Activated naive CD8-positive, alpha-beta T cell treated with anti-CD3 and anti-CD28 coated beads, Interleukin-2, amount 50 U/mL, for 24 hours (primary cell): ENCODE measurements at regions not wholly inside any gene's neighbourhood (a gene's known extent, or its start where the extent isn't known, plus 50 kb on each side); places are given as distances from the start of the nearest gene placed in this dataset.

ENCODE experiments used
- ATAC-seq: fragments of 150-1000 bp; cut with Tn5 transposase; one replicate; pipeline ENCODE4 v1.10.0; 2021
- DNase-seq: peaks from one replicate; pipeline ENCODE4 v3.0.0; 2021
- H3K27ac Mint-ChIP-seq: one replicate; pipeline ENCODE4 v1.8.0; 2021; ENCODE audit warnings: mild to moderate bottlenecking, mixed read lengths
- H3K27me3 Mint-ChIP-seq: one replicate; pipeline ENCODE4 v1.8.0; 2021; ENCODE audit warnings: mixed read lengths
- H3K36me3 Mint-ChIP-seq: one replicate; pipeline ENCODE4 v1.8.0; 2021; ENCODE audit warnings: low read depth, mixed read lengths
- H3K4me1 Mint-ChIP-seq: one replicate; pipeline ENCODE4 v1.8.0; 2021; ENCODE audit warnings: mixed read lengths
- H3K4me3 Mint-ChIP-seq: one replicate; pipeline ENCODE4 v1.8.0; 2021; ENCODE audit warnings: mild to moderate bottlenecking, moderate library complexity, mixed read lengths
- H3K9me3 Mint-ChIP-seq: one replicate; pipeline ENCODE4 v1.8.0; 2021; ENCODE audit warnings: mixed read lengths

- Mint-ChIP-seq H3K27ac (no peak overlapping the region), H3K4me1 (no peaks in the 10 kb centered on the region), H3K36me3 (no peaks in the 10 kb centered on the region), H3K4me3 (no peak overlapping the region), H3K9me3 (no peaks in the 10 kb centered on the region), H3K27me3 (peaks cover 2% of the 10 kb centered on the region)
- ATAC-seq: no peak
- DNase-seq: no peak
These were observed 102.7 kb upstream of the TOP1 start for GRCh38 chr20:40925829-40926510.

GRCh38 chr20:40926928-40927327 is 101.7 kb upstream of the TOP1 start:
- DNase-seq (no peak), ATAC-seq (no peak)
- no peak overlapping the region for H3K27ac Mint-ChIP-seq
- H3K36me3 Mint-ChIP-seq: no peaks in the 10 kb centered on the region
- no peaks in the 10 kb centered on the region for H3K4me1 Mint-ChIP-seq
- no peak overlapping the region for H3K4me3 Mint-ChIP-seq
- no peaks in the 10 kb centered on the region for H3K9me3 Mint-ChIP-seq
- peaks cover 2% of the 10 kb centered on the region for H3K27me3 Mint-ChIP-seq

GRCh38 chr20:40930561-40930960 is 98.1 kb upstream of the TOP1 start:
- Mint-ChIP-seq H3K27me3 (peaks cover 2% of the 10 kb centered on the region), H3K36me3 (no peaks in the 10 kb centered on the region), H3K27ac (no peak overlapping the region), H3K9me3 (peaks cover 8% of the 10 kb centered on the region), H3K4me3 (no peak overlapping the region), H3K4me1 (peaks cover 3% of the 10 kb centered on the region)
- DNase-seq (no peak), ATAC-seq (no peak)

GRCh38 chr20:40931410-40932044 is 97.1 kb upstream of the TOP1 start:
- H3K27ac Mint-ChIP-seq: no peak overlapping the region

GRCh38 chr20:40932436-40932835 is 96.2 kb upstream of the TOP1 start:
- Mint-ChIP-seq H3K4me3 (no peak overlapping the region), H3K27me3 (no peaks in the 10 kb centered on the region), H3K27ac (no peak overlapping the region), H3K9me3 (peaks cover 8% of the 10 kb centered on the region), H3K36me3 (no peaks in the 10 kb centered on the region), H3K4me1 (peaks cover 3% of the 10 kb centered on the region)
- ATAC-seq (no peak), DNase-seq (no peak)

More at GRCh38 chr20:40931410-40932044, 97.1 kb upstream of the TOP1 start:
- H3K36me3 Mint-ChIP-seq: no peaks in the 10 kb centered on the region
- ATAC-seq (no peak), DNase-seq (no peak)
- peaks cover 8% of the 10 kb centered on the region for H3K9me3 Mint-ChIP-seq
- H3K4me3 Mint-ChIP-seq: no peak overlapping the region
- no peaks in the 10 kb centered on the region for H3K27me3 Mint-ChIP-seq
- H3K4me1 Mint-ChIP-seq: peaks cover 3% of the 10 kb centered on the region

- Mint-ChIP-seq H3K36me3 (no peaks in the 10 kb centered on the region), H3K4me3 (no peak overlapping the region), H3K9me3 (peaks cover 8% of the 10 kb centered on the region), H3K27ac (no peak overlapping the region), H3K4me1 (peaks cover 3% of the 10 kb centered on the region), H3K27me3 (no peaks in the 10 kb centered on the region)
- ATAC-seq (peak; percentile 20), DNase-seq (no peak)
These were observed 94.9 kb upstream of the TOP1 start for GRCh38 chr20:40933758-40934157.

GRCh38 chr20:40938020-40938419 is 90.6 kb upstream of the TOP1 start:
- ATAC-seq: no peak
- no peaks in the 10 kb centered on the region for H3K27me3 Mint-ChIP-seq
- H3K4me1 Mint-ChIP-seq: peaks cover 5% of the 10 kb centered on the region
- no peak for DNase-seq
- H3K27ac Mint-ChIP-seq: peak overlapping the region; percentile 32
- peaks cover 8% of the 10 kb centered on the region for H3K9me3 Mint-ChIP-seq
- no peaks in the 10 kb centered on the region for H3K36me3 Mint-ChIP-seq
- H3K4me3 Mint-ChIP-seq: no peak overlapping the region

GRCh38 chr20:40939667-40940066 is 89.0 kb upstream of the TOP1 start:
- Mint-ChIP-seq H3K36me3 (no peaks in the 10 kb centered on the region), H3K4me3 (no peak overlapping the region), H3K27me3 (no peaks in the 10 kb centered on the region), H3K9me3 (no peaks in the 10 kb centered on the region), H3K27ac (no peak overlapping the region), H3K4me1 (peaks cover 2% of the 10 kb centered on the region)
- ATAC-seq (no peak), DNase-seq (no peak)

GRCh38 chr20:40941133-40941610 is 87.5 kb upstream of the TOP1 start:
- Mint-ChIP-seq H3K36me3 (no peaks in the 10 kb centered on the region), H3K27ac (no peak overlapping the region), H3K4me1 (peaks cover 2% of the 10 kb centered on the region), H3K27me3 (peaks cover 7% of the 10 kb centered on the region), H3K9me3 (no peaks in the 10 kb centered on the region), H3K4me3 (no peak overlapping the region)
- DNase-seq: no peak
- no peak for ATAC-seq

- H3K27ac Mint-ChIP-seq: no peak overlapping the region
- H3K9me3 Mint-ChIP-seq: no peaks in the 10 kb centered on the region
- H3K4me3 Mint-ChIP-seq: no peak overlapping the region
- ATAC-seq (no peak), DNase-seq (no peak)
- peaks cover 2% of the 10 kb centered on the region for H3K4me1 Mint-ChIP-seq
- peaks cover 7% of the 10 kb centered on the region for H3K27me3 Mint-ChIP-seq
- no peaks in the 10 kb centered on the region for H3K36me3 Mint-ChIP-seq
These were observed 86.6 kb upstream of the TOP1 start for GRCh38 chr20:40942006-40942405.

GRCh38 chr20:40942775-40943174 is 85.8 kb upstream of the TOP1 start:
- Mint-ChIP-seq H3K4me3 (no peak overlapping the region), H3K9me3 (no peaks in the 10 kb centered on the region)

GRCh38 chr20:40943591-40943990 is 85.0 kb upstream of the TOP1 start:
- H3K4me3 Mint-ChIP-seq: no peak overlapping the region

More at GRCh38 chr20:40942775-40943174, 85.8 kb upstream of the TOP1 start:
- H3K36me3 Mint-ChIP-seq: no peaks in the 10 kb centered on the region
- ATAC-seq: no peak
- DNase-seq: no peak
- H3K27me3 Mint-ChIP-seq: peaks cover 7% of the 10 kb centered on the region
- H3K4me1 Mint-ChIP-seq: peaks cover 2% of the 10 kb centered on the region
- no peak overlapping the region for H3K27ac Mint-ChIP-seq

GRCh38 chr20:40945189-40945588 is 83.4 kb upstream of the TOP1 start:
- H3K9me3 Mint-ChIP-seq: no peaks in the 10 kb centered on the region
- DNase-seq (no peak), ATAC-seq (no peak)
- no peaks in the 10 kb centered on the region for H3K36me3 Mint-ChIP-seq
- H3K27ac Mint-ChIP-seq: no peak overlapping the region
- H3K4me3 Mint-ChIP-seq: no peak overlapping the region
- peaks cover 7% of the 10 kb centered on the region for H3K27me3 Mint-ChIP-seq
- H3K4me1 Mint-ChIP-seq: peaks cover 2% of the 10 kb centered on the region

More at GRCh38 chr20:40943591-40943990, 85.0 kb upstream of the TOP1 start:
- ATAC-seq: no peak
- H3K27me3 Mint-ChIP-seq: peaks cover 7% of the 10 kb centered on the region
- DNase-seq: no peak
- H3K9me3 Mint-ChIP-seq: no peaks in the 10 kb centered on the region
- H3K27ac Mint-ChIP-seq: no peak overlapping the region
- no peaks in the 10 kb centered on the region for H3K36me3 Mint-ChIP-seq
- H3K4me1 Mint-ChIP-seq: peaks cover 2% of the 10 kb centered on the region

GRCh38 chr20:40945754-40946450 is 82.7 kb upstream of the TOP1 start:
- Mint-ChIP-seq H3K27me3 (peaks cover 7% of the 10 kb centered on the region), H3K4me1 (peaks cover 2% of the 10 kb centered on the region), H3K4me3 (no peak overlapping the region), H3K9me3 (no peaks in the 10 kb centered on the region), H3K36me3 (no peaks in the 10 kb centered on the region), H3K27ac (no peak overlapping the region)
- DNase-seq (no peak), ATAC-seq (no peak)

- no peaks in the 10 kb centered on the region for H3K36me3 Mint-ChIP-seq
- H3K9me3 Mint-ChIP-seq: no peaks in the 10 kb centered on the region
- DNase-seq (no peak), ATAC-seq (no peak)
- no peaks in the 10 kb centered on the region for H3K4me1 Mint-ChIP-seq
- H3K27me3 Mint-ChIP-seq: peaks cover 7% of the 10 kb centered on the region
- H3K4me3 Mint-ChIP-seq: no peak overlapping the region
- no peak overlapping the region for H3K27ac Mint-ChIP-seq
These were observed 82.2 kb upstream of the TOP1 start for GRCh38 chr20:40946451-40946850.
